K562 (cell line): ENCODE measurements at regions not wholly inside any gene's neighbourhood (a gene's known extent, or its start where the extent isn't known, plus 50 kb on each side); places are given as distances from the start of the nearest gene placed in this dataset.

Source experiments
- ATAC-seq: fragments of 200-7000 bp; cut with Tn5 transposase; 3 replicates; pipeline ENCODE4 v1.9.1; 2020; ENCODE audit warnings: moderate library complexity
- BruUV-seq: library from RNA; stranded (reverse); fragments of 400-500 nt; replicated peaks from 2 replicates; lab custom pipeline; 2021; lab: Mats Ljungman, UMichigan
- CTCF ChIA-PET: fragments of 300-600 bp; formaldehyde crosslinking; extraction: SDS; loops from one replicate; lab custom pipeline; 2021; ENCODE audit warnings: low intra/inter-chr PET ratio; lab: Yijun Ruan, JAX
- POLR2A ChIA-PET: fragments of 300-600, 350-650 bp; sonication (Branson Sonifier 250); formaldehyde crosslinking; extraction: SDS; loops from one replicate; lab custom pipeline; 2021; ENCODE audit warnings: antibody characterized with exemption, inconsistent platforms; lab: Yijun Ruan, JAX
- DNase-seq, 4 experiments: peaks; one replicate each; pipeline versions ENCODE4 v3.0.0 to v3.0.0-alpha.2; 2011 to 2018; ENCODE audit warnings: low spot score in 3 of 4, mixed read lengths in 3 of 4; ENCODE audit errors: extremely low read depth in 1 of 4
- FAIRE-seq: peaks from 2 replicates; lab custom pipeline; 2011; peaks lifted over from hg19 to GRCh38; lab: Jason Lieb, UNC
- H2AFZ ChIP-seq: 2 replicates; pipeline ENCODE4 v1.6.0; 2011; ENCODE audit warnings: low read depth, low read length, control low read depth, inconsistent platforms
- H3K27ac ChIP-seq: fragments of 200-600 bp; 3 replicates; pipeline ENCODE4 v1.8.0; 2011; ENCODE audit warnings: low read depth, mild to moderate bottlenecking, control low read depth, inconsistent platforms, low read length, moderate library complexity, mixed read lengths; ENCODE audit errors: extremely low read depth
- H3K27me3 ChIP-seq, 2 experiments: fragments of 300-600 bp in 1 of 2; 2 replicates in 1 of 2; 3 replicates in 1 of 2; pipeline versions ENCODE4 v1.6.0 to v1.8.0; 2011; ENCODE audit warnings: inconsistent platforms in 2 of 2, low read length in 2 of 2, mild to moderate bottlenecking in 1 of 2, mixed read lengths in 1 of 2, moderate library complexity in 1 of 2; ENCODE audit not compliant: control insufficient read depth in 2 of 2, insufficient read depth in 2 of 2
- H3K36me3 ChIP-seq: fragments of 300-600 bp; 3 replicates; pipeline ENCODE4 v1.8.0; 2011; ENCODE audit warnings: mild to moderate bottlenecking, low read length, inconsistent platforms; ENCODE audit not compliant: control insufficient read depth, insufficient read depth
- H3K4me1 ChIP-seq, 2 experiments: fragments of 200-600 bp in 1 of 2; replicated peaks in 1 of 2; 2 replicates in 1 of 2; 3 replicates in 1 of 2; pipeline versions ENCODE4 v1.5.1 to v1.8.0; 2011; ENCODE audit warnings: inconsistent platforms in 2 of 2, low read length in 2 of 2, mild to moderate bottlenecking in 1 of 2, mixed read lengths in 1 of 2, moderate library complexity in 1 of 2; ENCODE audit not compliant: control insufficient read depth in 2 of 2, insufficient read depth in 2 of 2
- H3K4me2 ChIP-seq: 2 replicates; pipeline ENCODE4 v1.6.1; 2011; ENCODE audit warnings: low read length, control low read depth, inconsistent platforms, mixed read lengths; ENCODE audit not compliant: insufficient read depth
- H3K4me3 ChIP-seq: fragments of 200-600 bp; sonication (generic), shearing (Covaris generic); 2 replicates; pipeline ENCODE4 v1.5.1; 2016; ENCODE audit warnings: control low read depth, inconsistent platforms
- H3K79me2 ChIP-seq: fragments of 200-600 bp; 3 replicates; pipeline ENCODE4 v1.8.0; 2011; ENCODE audit warnings: low read length, inconsistent platforms; ENCODE audit not compliant: control insufficient read depth, insufficient read depth
- H3K9ac ChIP-seq, 2 experiments: 2 replicates each; pipeline versions ENCODE4 v1.6.0 to v1.6.1; 2011; ENCODE audit warnings: low read depth in 2 of 2, low read length in 2 of 2, control low read depth in 1 of 2, inconsistent platforms in 1 of 2, mild to moderate bottlenecking in 1 of 2, mixed read lengths in 1 of 2; ENCODE audit not compliant: insufficient read depth in 1 of 2
- H3K9me1 ChIP-seq: one replicate; pipeline ENCODE4 v1.6.0; 2011; ENCODE audit warnings: inconsistent platforms, mild to moderate bottlenecking, low read length, moderate library complexity; ENCODE audit not compliant: control insufficient read depth, insufficient read depth
- H3K9me3 ChIP-seq: replicated peaks from 2 replicates; pipeline ENCODE4 v1.5.1; 2011; ENCODE audit warnings: low read depth, low read length, inconsistent platforms; ENCODE audit not compliant: control insufficient read depth, insufficient read depth
- H4K20me1 ChIP-seq: replicated peaks from 2 replicates; pipeline ENCODE4 v1.6.1; 2011; ENCODE audit warnings: low read length, inconsistent platforms, mixed read lengths; ENCODE audit not compliant: control insufficient read depth, insufficient read depth
- BCOR ChIP-seq: fragments of 450-650 bp; IDR thresholded peaks from 2 replicates; pipeline ENCODE4 v1.6.1; 2016
- GATA2 ChIP-seq: sonication (generic); formaldehyde crosslinking; IDR thresholded peaks from 2 replicates; pipeline ENCODE4 v1.4.0; 2020; ENCODE audit warnings: mild to moderate bottlenecking, missing genetic modification reagents
- HOXB6 ChIP-seq: fragments of 250-450 bp; sonication (Bioruptor Pico); IDR thresholded peaks from 2 replicates; pipeline ENCODE4 v1.5.1; 2022; ENCODE audit warnings: mild to moderate bottlenecking, borderline replicate concordance
- NR2C2 ChIP-seq, 2 experiments: fragments of 200-800 bp in 1 of 2; sonication (Bioruptor generic) in 1 of 2; sonication (generic) in 1 of 2; formaldehyde crosslinking in 1 of 2; IDR thresholded peaks; 2 replicates each; pipeline versions ENCODE4 v1.6.1 to v1.8.0; 2016 to 2022; ENCODE audit warnings: mild to moderate bottlenecking in 1 of 2, missing compliant biosample characterization in 1 of 2, missing genetic modification characterization in 1 of 2, missing genetic modification reagents in 1 of 2
- TBL1XR1 ChIP-seq, 2 experiments: IDR thresholded peaks; 2 replicates each; pipeline ENCODE4 v1.6.1; 2012; ENCODE audit warnings: improper control_type of control experiment in 2 of 2, low read length in 2 of 2, mild to moderate bottlenecking in 1 of 2
- TFE3 ChIP-seq: fragments of 450-650 bp; formaldehyde crosslinking; IDR thresholded peaks from 2 replicates; pipeline ENCODE4 v1.4.0; 2020; ENCODE audit warnings: mild to moderate bottlenecking, mixed read lengths
- USF1 ChIP-seq: sonication (generic); formaldehyde crosslinking; IDR thresholded peaks from 2 replicates; pipeline ENCODE4 v1.9.0; 2022; ENCODE audit warnings: mild to moderate bottlenecking, missing genetic modification reagents
- WGBS: fragments of 100-300 bp; shearing (Covaris generic); methylation state at CpG from one replicate; pipeline ENCODE4 v1.1.6; 2016; ENCODE audit warnings: low coverage, mixed read lengths; ENCODE audit not compliant: insufficient coverage; ENCODE audit errors: missing lambda C conversion rate; 5-methylcytosine and 5-hydroxymethylcytosine counted together
- in situ Hi-C: fragments of 300-500 bp; cut with MboI; formaldehyde crosslinking; loops from 4 replicates; pipeline ENCODE4 v1.15.0; 2018; ENCODE audit warnings: inconsistent platforms, mixed read lengths
- intact Hi-C: fragments of 100-400 bp; cut with micrococcal nuclease; formaldehyde crosslinking; loops from 2 replicates; pipeline ENCODE4 v1.14.2; 2022

GRCh38 chr10:75335983-75336382 is 65.6 kb downstream of the ZNF503 start:
- Histone ChIP-seq H3K4me2 (no peak overlapping the region), H3K36me3 (no peaks in the 10 kb centered on the region), H3K9ac (no peak overlapping the region), H4K20me1 (no peaks in the 10 kb centered on the region), H3K9me1 (no peaks in the 10 kb centered on the region), H2AFZ (no peak overlapping the region), H3K27me3 (peaks cover 5 to 11% of the 10 kb centered on the region in 2 experiments; a peak in 4 of 5 replicates), H3K4me1 (no peaks in the 10 kb centered on the region), H3K79me2 (no peaks in the 10 kb centered on the region), H3K4me3 (no peak overlapping the region), H3K27ac (no peak overlapping the region), H3K9me3 (no peaks in the 10 kb centered on the region)
- intact Hi-C loops (no loop called here), in situ Hi-C loops (no loop called here)
- ChIA-PET CTCF (no interaction called here), POLR2A (no interaction called here)
- no TSS peak for BruUV-seq
- no peak for ATAC-seq
- TF ChIP-seq USF1 (no peak), TFE3 (CRISPR knock-in tag) (no peak)
- no peak for DNase-seq
- FAIRE-seq: no peak

GRCh38 chr10:75335191-75335590 is 66.4 kb downstream of the ZNF503 start:
- Histone ChIP-seq H3K27ac (no peak overlapping the region), H3K9me3 (no peaks in the 10 kb centered on the region), H3K4me1 (no peaks in the 10 kb centered on the region), H3K9ac (no peak overlapping the region), H4K20me1 (no peaks in the 10 kb centered on the region), H3K4me3 (no peak overlapping the region), H3K9me1 (no peaks in the 10 kb centered on the region), H3K36me3 (no peaks in the 10 kb centered on the region), H3K27me3 (peaks cover 5 to 11% of the 10 kb centered on the region in 2 experiments; a peak in 4 of 5 replicates), H2AFZ (no peak overlapping the region), H3K4me2 (no peak overlapping the region), H3K79me2 (no peaks in the 10 kb centered on the region)
- ChIA-PET POLR2A (interaction anchor here (1.2 kb wide), 1 partner anchor 10 kb away, joined by 5 read pairs; no protein-coding TSS in a partner anchor), CTCF (no interaction called here)
- DNase-seq: no peak
- intact Hi-C loops: no loop called here
- no peak for ATAC-seq
- FAIRE-seq: no peak
- WGBS: 0% methylated on average over 1 of the region's 1 CpG
- in situ Hi-C loops: no loop called here
- BruUV-seq: no TSS peak
- TF ChIP-seq HOXB6 (CRISPR knock-in tag) (no peak), TBL1XR1 (IDR thresholded peaks at IDR 0.05; ENCODE audit: low read length in 2 of 2) (no peak), NR2C2 (CRISPR knock-in tag; IDR thresholded peaks at IDR 0.05) (no peak), NR2C2 (tag; IDR thresholded peaks at IDR 0.05) (no peak), BCOR (no peak), GATA2 (CRISPR knock-in tag) (no peak)
